ENCODE measurements at regions not wholly inside any gene's neighbourhood (a gene's known extent, or its start where the extent isn't known, plus 50 kb on each side); places are given as distances from the start of the nearest gene placed in this dataset.

GRCh38 chr10:78330884-78331283, 297.2 kb downstream of the RPS24 start:
- POLR2A ChIA-PET: no interaction called here
- no peak for ATAC-seq
- Mint-ChIP-seq H3K9me3 (peaks cover 0 to 30% (median 19%) of the 10 kb centered on the region in 11 donors), H3K4me3 (no peak overlapping the region), H3K27me3 (peaks cover 0 to 13% (median 0%) of the 10 kb centered on the region in 5 donors), H3K4me1 (no peaks in the 10 kb centered on the region), H3K27ac (no peak overlapping the region), H3K36me3 (peaks cover 0 to 8% (median 7%) of the 10 kb centered on the region in 5 donors)
- peak in 1 of 9 donors; percentile 7 for DNase-seq
- Histone ChIP-seq H3K4me3 (ENCODE audit: low read length) (no peak overlapping the region), H3K4me1 (ENCODE audit: control insufficient read depth in 2 of 2, insufficient read depth in 2 of 2, low read length in 2 of 2) (no peaks in the 10 kb centered on the region), H3K36me3 (ENCODE audit: control insufficient read depth in 2 of 3, insufficient read depth in 3 of 3, low read length in 3 of 3) (no peaks in the 10 kb centered on the region), H3K9me3 (ENCODE audit: control insufficient read depth in 2 of 3, low read length in 3 of 3) (peaks cover 0 to 17% (median 0%) of the 10 kb centered on the region in 3 experiments), H3K27me3 (ENCODE audit: control insufficient read depth in 2 of 2, insufficient read depth in 2 of 2, low read length in 2 of 2) (no peaks in the 10 kb centered on the region), H3K27ac (ENCODE audit: low read depth, low read length) (no peak overlapping the region)
- CTCF ChIA-PET: no interaction called here
- intact Hi-C loops (cut with micrococcal nuclease): no loop called here

GRCh38 chr10:78331391-78331922, 297.8 kb downstream of the RPS24 start:
- peaks cover 0 to 14% (median 0%) of the 10 kb centered on the region in 3 experiments for H3K9me3 ChIP-seq (ENCODE audit: control insufficient read depth in 2 of 3, low read length in 3 of 3)
- Mint-ChIP-seq H3K4me3 (no peak overlapping the region), H3K9me3 (peaks cover 0 to 24% (median 13%) of the 10 kb centered on the region in 11 donors), H3K27ac (no peak overlapping the region), H3K36me3 (peaks cover 0 to 4% (median 3%) of the 10 kb centered on the region in 5 donors), H3K4me1 (no peaks in the 10 kb centered on the region), H3K27me3 (peaks cover 0 to 13% (median 0%) of the 10 kb centered on the region in 5 donors)
- no peaks in the 10 kb centered on the region for H3K36me3 ChIP-seq (ENCODE audit: control insufficient read depth in 2 of 3, insufficient read depth in 3 of 3, low read length in 3 of 3)
- ChIA-PET CTCF (no interaction called here), POLR2A (no interaction called here)
- DNase-seq (peak in 1 of 9 donors; percentile 7), ATAC-seq (no peak)
- no peaks in the 10 kb centered on the region for H3K4me1 ChIP-seq (ENCODE audit: control insufficient read depth in 2 of 2, insufficient read depth in 2 of 2, low read length in 2 of 2)
- no peak overlapping the region for H3K27ac ChIP-seq (ENCODE audit: low read depth, low read length)
- intact Hi-C loops (cut with micrococcal nuclease): no loop called here
- H3K27me3 ChIP-seq (ENCODE audit: control insufficient read depth in 2 of 2, insufficient read depth in 2 of 2, low read length in 2 of 2): no peaks in the 10 kb centered on the region
- no peak overlapping the region for H3K4me3 ChIP-seq (ENCODE audit: low read length)

GRCh38 chr10:78332012-78332411, 298.3 kb downstream of the RPS24 start:
- H3K4me3 ChIP-seq (ENCODE audit: low read length): no peak overlapping the region
- no peak overlapping the region for H3K27ac ChIP-seq (ENCODE audit: low read depth, low read length)
- DNase-seq (peak in 1 of 9 donors; percentile 7), ATAC-seq (no peak)
- ChIA-PET POLR2A (no interaction called here), CTCF (no interaction called here)
- peaks cover 0 to 9% (median 0%) of the 10 kb centered on the region in 3 experiments for H3K9me3 ChIP-seq (ENCODE audit: control insufficient read depth in 2 of 3, low read length in 3 of 3)
- Mint-ChIP-seq H3K27me3 (peaks cover 0 to 13% (median 0%) of the 10 kb centered on the region in 5 donors), H3K27ac (no peak overlapping the region), H3K4me3 (no peak overlapping the region), H3K36me3 (no peaks in the 10 kb centered on the region), H3K4me1 (no peaks in the 10 kb centered on the region), H3K9me3 (peaks cover 0 to 19% (median 9%) of the 10 kb centered on the region in 11 donors)
- intact Hi-C loops (cut with micrococcal nuclease): no loop called here
- H3K27me3 ChIP-seq (ENCODE audit: control insufficient read depth in 2 of 2, insufficient read depth in 2 of 2, low read length in 2 of 2): no peaks in the 10 kb centered on the region
- no peaks in the 10 kb centered on the region for H3K4me1 ChIP-seq (ENCODE audit: control insufficient read depth in 2 of 2, insufficient read depth in 2 of 2, low read length in 2 of 2)
- no peaks in the 10 kb centered on the region for H3K36me3 ChIP-seq (ENCODE audit: control insufficient read depth in 2 of 3, insufficient read depth in 3 of 3, low read length in 3 of 3)

- H3K4me3 Mint-ChIP-seq: no peak overlapping the region
- ATAC-seq (no peak), DNase-seq (peak in 1 of 9 donors; percentile 0)
- POLR2A ChIA-PET: no interaction called here
- Histone ChIP-seq H3K4me1 (ENCODE audit: control insufficient read depth in 2 of 2, insufficient read depth in 2 of 2, low read length in 2 of 2) (no peaks in the 10 kb centered on the region), H3K9me3 (ENCODE audit: control insufficient read depth in 2 of 3, low read length in 3 of 3) (peaks cover 0 to 3% (median 0%) of the 10 kb centered on the region in 3 experiments), H3K36me3 (ENCODE audit: control insufficient read depth in 2 of 3, insufficient read depth in 3 of 3, low read length in 3 of 3) (no peaks in the 10 kb centered on the region), H3K4me3 (ENCODE audit: low read length) (no peak overlapping the region), H3K27ac (ENCODE audit: low read depth, low read length) (no peak overlapping the region), H3K27me3 (ENCODE audit: control insufficient read depth in 2 of 2, insufficient read depth in 2 of 2, low read length in 2 of 2) (no peaks in the 10 kb centered on the region)
- H3K27me3 Mint-ChIP-seq: peaks cover 0 to 13% (median 0%) of the 10 kb centered on the region in 5 donors
- H3K9me3 Mint-ChIP-seq: peaks cover 0 to 12% (median 4%) of the 10 kb centered on the region in 11 donors
- H3K27ac Mint-ChIP-seq: peak overlapping the region in 1 of 9 donors; percentile 32
- intact Hi-C loops (cut with micrococcal nuclease): no loop called here
- CTCF ChIA-PET: no interaction called here
- H3K4me1 Mint-ChIP-seq: no peaks in the 10 kb centered on the region
- H3K36me3 Mint-ChIP-seq: no peaks in the 10 kb centered on the region
Measured at GRCh38 chr10:78332657-78333056, 299.0 kb downstream of the RPS24 start.

- ChIA-PET POLR2A (no interaction called here), CTCF (no interaction called here)
- Mint-ChIP-seq H3K27ac (no peak overlapping the region), H3K9me3 (peaks cover 0 to 7% (median 3%) of the 10 kb centered on the region in 11 donors), H3K4me1 (no peaks in the 10 kb centered on the region), H3K4me3 (no peak overlapping the region), H3K27me3 (peaks cover 0 to 13% (median 4%) of the 10 kb centered on the region in 5 donors), H3K36me3 (no peaks in the 10 kb centered on the region)
- no peaks in the 10 kb centered on the region for H3K9me3 ChIP-seq (ENCODE audit: control insufficient read depth in 2 of 3, low read length in 3 of 3)
- no peak overlapping the region for H3K4me3 ChIP-seq (ENCODE audit: low read length)
- DNase-seq (peak in 1 of 9 donors; percentile 3), ATAC-seq (no peak)
- no peaks in the 10 kb centered on the region for H3K36me3 ChIP-seq (ENCODE audit: control insufficient read depth in 2 of 3, insufficient read depth in 3 of 3, low read length in 3 of 3)
- no peaks in the 10 kb centered on the region for H3K27me3 ChIP-seq (ENCODE audit: control insufficient read depth in 2 of 2, insufficient read depth in 2 of 2, low read length in 2 of 2)
- H3K4me1 ChIP-seq (ENCODE audit: control insufficient read depth in 2 of 2, insufficient read depth in 2 of 2, low read length in 2 of 2): no peaks in the 10 kb centered on the region
- intact Hi-C loops (cut with micrococcal nuclease): no loop called here
- H3K27ac ChIP-seq (ENCODE audit: low read depth, low read length): no peak overlapping the region
Measured at GRCh38 chr10:78333362-78334143, 299.9 kb downstream of the RPS24 start.

- Mint-ChIP-seq H3K27ac (no peak overlapping the region), H3K4me3 (no peak overlapping the region), H3K4me1 (no peaks in the 10 kb centered on the region), H3K9me3 (peaks cover 0 to 2% (median 0%) of the 10 kb centered on the region in 11 donors), H3K36me3 (no peaks in the 10 kb centered on the region), H3K27me3 (peaks cover 0 to 16% (median 13%) of the 10 kb centered on the region in 5 donors)
- no peaks in the 10 kb centered on the region for H3K27me3 ChIP-seq (ENCODE audit: control insufficient read depth in 2 of 2, insufficient read depth in 2 of 2, low read length in 2 of 2)
- DNase-seq (peak in 1 of 9 donors; percentile 8), ATAC-seq (no peak)
- no peaks in the 10 kb centered on the region for H3K9me3 ChIP-seq (ENCODE audit: control insufficient read depth in 2 of 3, low read length in 3 of 3)
- ChIA-PET CTCF (no interaction called here), POLR2A (no interaction called here)
- no peak overlapping the region for H3K4me3 ChIP-seq (ENCODE audit: low read length)
- no peaks in the 10 kb centered on the region for H3K4me1 ChIP-seq (ENCODE audit: control insufficient read depth in 2 of 2, insufficient read depth in 2 of 2, low read length in 2 of 2)
- intact Hi-C loops (cut with micrococcal nuclease): no loop called here
- H3K27ac ChIP-seq (ENCODE audit: low read depth, low read length): no peak overlapping the region
- no peaks in the 10 kb centered on the region for H3K36me3 ChIP-seq (ENCODE audit: control insufficient read depth in 2 of 3, insufficient read depth in 3 of 3, low read length in 3 of 3)
Measured at GRCh38 chr10:78335371-78335690, 301.7 kb downstream of the RPS24 start.

Data from naive thymus-derived CD4-positive, alpha-beta T cell (primary cell).